ENCODE measurements at regions not wholly inside any gene's neighbourhood (a gene's known extent, or its start where the extent isn't known, plus 50 kb on each side); places are given as distances from the start of the nearest gene placed in this dataset.
"Not testable (repeated sequence)": the region's sequence is repeated elsewhere in the genome, so short reads cannot be mapped to it uniquely, and the experiment has no call there.

GRCh38 chr9:28073270-28073669 is 500.0 kb upstream of the C9orf72 start:
- DNase-seq (ENCODE audit: insufficient read length, low spot score) (no peak), FAIRE-seq (no peak)

- FAIRE-seq (no peak), DNase-seq (ENCODE audit: insufficient read length, low spot score) (no peak)
Measured at GRCh38 chr9:28079677-28080076, 506.4 kb upstream of the C9orf72 start.

- no peak for DNase-seq (ENCODE audit: insufficient read length, low spot score)
- FAIRE-seq = no peak
Measured at GRCh38 chr9:28082671-28083070, 509.4 kb upstream of the C9orf72 start.

- no peak for FAIRE-seq
Measured at GRCh38 chr9:28086881-28087280, 513.6 kb upstream of the C9orf72 start.

GRCh38 chr9:28092981-28093936 is 520.0 kb upstream of the C9orf72 start:
- DNase-seq (ENCODE audit: insufficient read length, low spot score) (no peak), FAIRE-seq (no peak)

More at GRCh38 chr9:28086881-28087280, 513.6 kb upstream of the C9orf72 start:
- DNase-seq (ENCODE audit: insufficient read length, low spot score) = no peak

- DNase-seq (ENCODE audit: insufficient read length, low spot score) (no peak), FAIRE-seq (no peak)
Measured at GRCh38 chr9:28101509-28101908, 528.2 kb upstream of the C9orf72 start.

- DNase-seq (ENCODE audit: insufficient read length, low spot score) = no peak
- FAIRE-seq = no peak
Measured at GRCh38 chr9:28105001-28105400, 531.7 kb upstream of the C9orf72 start.

- no peak for FAIRE-seq
- DNase-seq (ENCODE audit: insufficient read length, low spot score) = no peak
Measured at GRCh38 chr9:28120184-28120583, 546.9 kb upstream of the C9orf72 start.

GRCh38 chr9:28120626-28121025 is 547.3 kb upstream of the C9orf72 start:
- FAIRE-seq (no peak), DNase-seq (ENCODE audit: insufficient read length, low spot score) (no peak)

GRCh38 chr9:28121366-28121765 is 548.1 kb upstream of the C9orf72 start:
- FAIRE-seq = no peak
- no peak for DNase-seq (ENCODE audit: insufficient read length, low spot score)

- FAIRE-seq (no peak), DNase-seq (ENCODE audit: insufficient read length, low spot score) (no peak)
Measured at GRCh38 chr9:28124917-28125316, 551.6 kb upstream of the C9orf72 start.

- no peak for FAIRE-seq
- no peak for DNase-seq (ENCODE audit: insufficient read length, low spot score)
Measured at GRCh38 chr9:28127101-28127500, 553.8 kb upstream of the C9orf72 start.

- FAIRE-seq (no peak), DNase-seq (ENCODE audit: insufficient read length, low spot score) (no peak)
Measured at GRCh38 chr9:28134446-28134976, 561.2 kb upstream of the C9orf72 start.

GRCh38 chr9:28135549-28135948 is 562.3 kb upstream of the C9orf72 start:
- FAIRE-seq (no peak), DNase-seq (ENCODE audit: insufficient read length, low spot score) (no peak)

GRCh38 chr9:28136113-28136512 is 562.8 kb upstream of the C9orf72 start:
- FAIRE-seq = no peak
- no peak for DNase-seq (ENCODE audit: insufficient read length, low spot score)

GRCh38 chr9:28147430-28147829 is 574.1 kb upstream of the C9orf72 start:
- not testable (repeated sequence) for FAIRE-seq; DNase-seq (ENCODE audit: insufficient read length, low spot score)

GRCh38 chr9:28147923-28148597 is 574.8 kb upstream of the C9orf72 start:
- not testable (repeated sequence) for FAIRE-seq; DNase-seq (ENCODE audit: insufficient read length, low spot score)

- not testable (repeated sequence) for DNase-seq (ENCODE audit: insufficient read length, low spot score); FAIRE-seq
Measured at GRCh38 chr9:28149361-28150050, 576.2 kb upstream of the C9orf72 start.

GRCh38 chr9:28155067-28155466 is 581.8 kb upstream of the C9orf72 start:
- no peak for FAIRE-seq
- DNase-seq (ENCODE audit: insufficient read length, low spot score) = no peak

- FAIRE-seq = no peak
- DNase-seq (ENCODE audit: insufficient read length, low spot score) = no peak
Measured at GRCh38 chr9:28155671-28156070, 582.4 kb upstream of the C9orf72 start.

- FAIRE-seq (no peak), DNase-seq (ENCODE audit: insufficient read length, low spot score) (no peak)
Measured at GRCh38 chr9:28158451-28158850, 585.2 kb upstream of the C9orf72 start.
